Suprapubic skin (tissue), 4 donors: ENCODE measurements at regions not wholly inside any gene's neighbourhood (a gene's known extent, or its start where the extent isn't known, plus 50 kb on each side); places are given as distances from the start of the nearest gene placed in this dataset.

Experiments
- DNase-seq, 2 donors: peaks; one replicate each; pipeline ENCODE4 v3.0.0-alpha.2; 2019; ENCODE audit warnings: low spot score in 2 of 2
- H3K27ac ChIP-seq: fragments of 200-600 bp; sonication (generic); one replicate; pipeline ENCODE4 v1.5.1; 2019
- H3K27me3 ChIP-seq: fragments of 200-600 bp; sonication (generic); one replicate; pipeline ENCODE4 v1.5.1; 2019
- H3K36me3 ChIP-seq: fragments of 200-600 bp; sonication (generic); one replicate; pipeline ENCODE4 v1.5.1; 2019
- H3K4me1 ChIP-seq: fragments of 200-600 bp; sonication (generic); one replicate; pipeline ENCODE4 v1.5.1; 2019
- H3K4me3 ChIP-seq: fragments of 200-600 bp; sonication (generic); one replicate; pipeline ENCODE4 v1.5.1; 2019; ENCODE audit warnings: mild to moderate bottlenecking
- H3K9me3 ChIP-seq: fragments of 200-600 bp; sonication (generic); one replicate; pipeline ENCODE4 v1.5.1; 2019
- EP300 ChIP-seq: sonication (generic); formaldehyde crosslinking; IDR thresholded peaks from one replicate; pipeline ENCODE4 v1.6.1; 2017; ENCODE audit warnings: antibody characterized with exemption
- POLR2A ChIP-seq, 2 donors: fragments of 450-650 bp; IDR thresholded peaks; one replicate each; pipeline ENCODE4 v1.6.1; 2017; ENCODE audit warnings: antibody characterized with exemption in 2 of 2, mild to moderate bottlenecking in 2 of 2, moderate library complexity in 2 of 2
- POLR2AphosphoS5 ChIP-seq, 3 donors: sonication (generic); formaldehyde crosslinking; IDR thresholded peaks; one replicate each; pipeline ENCODE4 v1.6.1; 2017; ENCODE audit warnings: antibody characterized with exemption in 3 of 3
- WGBS: methylation state at CpG from one replicate; pipeline ENCODE4 v1.1.5; 2018; 5-methylcytosine and 5-hydroxymethylcytosine counted together
- TF ChIP-seq, protein P1 (sequence below), 2 donors: fragments of 200-600 bp in 1 of 2; fragments of 450-650 bp in 1 of 2; sonication (generic) in 1 of 2; IDR thresholded peaks; one replicate each; pipeline ENCODE4 v1.5.1; 2016 to 2019; ENCODE audit warnings: antibody characterized with exemption in 2 of 2, mild to moderate bottlenecking in 1 of 2, moderate library complexity in 1 of 2

DNA sequence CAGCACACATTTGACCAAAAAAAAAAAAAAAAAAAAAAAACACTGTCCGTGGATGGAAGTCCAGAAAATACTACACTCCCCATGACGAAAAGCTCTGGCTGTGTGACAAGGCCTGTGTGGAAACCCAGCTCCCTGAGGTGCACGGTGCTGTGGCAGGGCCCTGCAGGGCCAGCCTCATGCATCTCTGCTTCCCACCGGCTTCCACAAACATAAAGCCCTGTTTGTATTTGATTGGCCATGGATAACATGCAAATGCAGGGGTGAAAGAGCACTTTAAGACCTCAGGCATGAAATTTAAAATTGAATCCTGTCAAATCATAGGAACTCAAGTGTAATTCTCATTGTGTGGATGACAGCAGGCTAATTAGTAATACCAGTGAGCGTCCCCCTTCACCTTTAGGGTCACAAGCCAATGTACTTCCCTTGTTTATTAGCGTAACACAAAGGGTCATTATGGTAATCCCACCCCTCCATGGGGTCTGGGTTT lies 757.2 kb downstream of the GALR1 start:
- Histone ChIP-seq H3K4me3 (no peak overlapping the region), H3K27ac (no peak overlapping the region), H3K9me3 (no peaks in the 10 kb centered on the region), H3K27me3 (peaks cover 11% of the 10 kb centered on the region), H3K4me1 (no peaks in the 10 kb centered on the region), H3K36me3 (no peaks in the 10 kb centered on the region)
- no peak for DNase-seq
- TF ChIP-seq POLR2A (IDR thresholded peaks at IDR 0.05): no peak
- no peak for TF ChIP-seq POLR2AphosphoS5 (IDR thresholded peaks at IDR 0.05)
- TF ChIP-seq EP300: no peak
- TF ChIP-seq, protein P1, sequence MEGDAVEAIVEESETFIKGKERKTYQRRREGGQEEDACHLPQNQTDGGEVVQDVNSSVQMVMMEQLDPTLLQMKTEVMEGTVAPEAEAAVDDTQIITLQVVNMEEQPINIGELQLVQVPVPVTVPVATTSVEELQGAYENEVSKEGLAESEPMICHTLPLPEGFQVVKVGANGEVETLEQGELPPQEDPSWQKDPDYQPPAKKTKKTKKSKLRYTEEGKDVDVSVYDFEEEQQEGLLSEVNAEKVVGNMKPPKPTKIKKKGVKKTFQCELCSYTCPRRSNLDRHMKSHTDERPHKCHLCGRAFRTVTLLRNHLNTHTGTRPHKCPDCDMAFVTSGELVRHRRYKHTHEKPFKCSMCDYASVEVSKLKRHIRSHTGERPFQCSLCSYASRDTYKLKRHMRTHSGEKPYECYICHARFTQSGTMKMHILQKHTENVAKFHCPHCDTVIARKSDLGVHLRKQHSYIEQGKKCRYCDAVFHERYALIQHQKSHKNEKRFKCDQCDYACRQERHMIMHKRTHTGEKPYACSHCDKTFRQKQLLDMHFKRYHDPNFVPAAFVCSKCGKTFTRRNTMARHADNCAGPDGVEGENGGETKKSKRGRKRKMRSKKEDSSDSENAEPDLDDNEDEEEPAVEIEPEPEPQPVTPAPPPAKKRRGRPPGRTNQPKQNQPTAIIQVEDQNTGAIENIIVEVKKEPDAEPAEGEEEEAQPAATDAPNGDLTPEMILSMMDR (IDR thresholded peaks at IDR 0.05): no peak
- WGBS: 24% methylated on average over 6 of the region's 6 CpGs

DNA sequence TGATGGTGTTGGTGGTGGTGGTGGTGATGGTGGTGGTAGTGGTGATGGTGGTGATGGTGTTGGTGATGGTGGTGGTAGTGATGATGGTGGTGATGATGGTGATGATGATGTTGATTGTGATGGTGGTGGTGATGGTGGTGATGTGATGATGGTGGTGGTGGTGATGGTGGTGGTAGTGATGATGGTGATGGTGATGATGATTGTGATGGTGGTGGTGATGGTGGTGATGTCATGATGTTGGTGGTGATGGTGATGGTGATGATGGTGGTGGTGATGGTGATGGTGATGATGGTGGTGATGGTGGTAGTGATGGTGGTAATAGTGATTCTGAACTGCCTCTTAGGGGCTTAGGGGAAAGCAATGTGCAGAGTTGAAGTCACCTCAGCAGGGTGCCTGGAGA lies 760.7 kb downstream of the GALR1 start:
- Histone ChIP-seq H3K4me1 (no peaks in the 10 kb centered on the region), H3K9me3 (no peaks in the 10 kb centered on the region), H3K27me3 (peaks cover 6% of the 10 kb centered on the region), H3K4me3 (no peak overlapping the region), H3K27ac (no peak overlapping the region), H3K36me3 (no peaks in the 10 kb centered on the region)
- no peak for DNase-seq
- no peak for TF ChIP-seq POLR2A (IDR thresholded peaks at IDR 0.05)
- TF ChIP-seq POLR2AphosphoS5 (IDR thresholded peaks at IDR 0.05): no peak
- TF ChIP-seq EP300: no peak
- TF ChIP-seq, protein P1 (IDR thresholded peaks at IDR 0.05): no peak

DNA sequence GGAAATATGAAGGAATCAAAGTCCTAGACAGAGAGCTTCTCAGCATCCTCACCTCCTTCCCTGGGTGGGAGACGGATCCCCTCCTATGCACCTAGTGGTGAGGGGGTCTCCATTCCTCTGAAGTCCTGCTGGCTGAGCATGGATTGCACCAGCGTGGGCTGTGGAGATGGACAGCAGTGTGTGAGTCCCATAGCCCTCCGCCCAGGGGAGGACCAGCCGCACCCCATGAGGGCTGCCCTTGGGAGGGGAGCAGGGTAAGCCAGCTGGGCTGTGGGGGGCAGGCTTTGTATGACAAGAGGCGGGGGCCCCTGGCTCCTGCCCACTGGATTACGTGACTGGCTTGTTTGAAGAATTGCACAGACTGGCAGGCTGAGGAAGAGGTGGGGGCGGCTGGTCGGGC lies 768.2 kb downstream of the GALR1 start:
- TF ChIP-seq POLR2AphosphoS5 (IDR thresholded peaks at IDR 0.05) (no peak), EP300 (no peak), POLR2A (IDR thresholded peaks at IDR 0.05) (no peak)
- TF ChIP-seq, protein P1 (IDR thresholded peaks at IDR 0.05): no peak
- 93% methylated on average over 5 of the region's 8 CpGs for WGBS
- Histone ChIP-seq H3K4me3 (no peak overlapping the region), H3K27me3 (no peaks in the 10 kb centered on the region), H3K4me1 (no peaks in the 10 kb centered on the region), H3K36me3 (no peaks in the 10 kb centered on the region), H3K9me3 (no peaks in the 10 kb centered on the region), H3K27ac (no peak overlapping the region)
- no peak for DNase-seq

DNA sequence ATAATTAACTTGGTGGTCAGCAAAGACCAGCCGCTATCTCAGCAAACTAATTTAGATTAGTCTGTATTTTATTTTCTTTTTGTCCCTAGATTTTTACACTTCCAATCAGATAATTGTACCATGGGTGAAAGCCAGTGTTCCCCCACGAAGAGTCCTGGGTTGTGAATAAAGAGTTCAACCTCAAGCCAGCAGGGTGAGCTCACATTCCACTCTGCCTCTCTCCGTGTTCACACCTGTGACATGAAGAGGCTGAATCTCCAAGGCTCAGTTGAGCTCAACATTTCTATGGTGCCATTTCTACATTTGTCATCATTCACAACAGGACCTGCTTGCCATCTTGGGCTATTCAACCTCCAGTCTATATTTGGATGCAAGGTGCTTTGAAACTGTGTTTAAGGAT lies 771.5 kb downstream of the GALR1 start:
- Histone ChIP-seq H3K27me3 (no peaks in the 10 kb centered on the region), H3K36me3 (no peaks in the 10 kb centered on the region), H3K4me1 (no peaks in the 10 kb centered on the region), H3K9me3 (no peaks in the 10 kb centered on the region), H3K27ac (no peak overlapping the region), H3K4me3 (no peak overlapping the region)
- no peak for DNase-seq
- WGBS: 64% methylated on average over 3 of the region's 3 CpGs
- TF ChIP-seq POLR2AphosphoS5 (IDR thresholded peaks at IDR 0.05) (no peak), EP300 (no peak), POLR2A (IDR thresholded peaks at IDR 0.05) (no peak)
- TF ChIP-seq, protein P1 (IDR thresholded peaks at IDR 0.05): no peak

DNA sequence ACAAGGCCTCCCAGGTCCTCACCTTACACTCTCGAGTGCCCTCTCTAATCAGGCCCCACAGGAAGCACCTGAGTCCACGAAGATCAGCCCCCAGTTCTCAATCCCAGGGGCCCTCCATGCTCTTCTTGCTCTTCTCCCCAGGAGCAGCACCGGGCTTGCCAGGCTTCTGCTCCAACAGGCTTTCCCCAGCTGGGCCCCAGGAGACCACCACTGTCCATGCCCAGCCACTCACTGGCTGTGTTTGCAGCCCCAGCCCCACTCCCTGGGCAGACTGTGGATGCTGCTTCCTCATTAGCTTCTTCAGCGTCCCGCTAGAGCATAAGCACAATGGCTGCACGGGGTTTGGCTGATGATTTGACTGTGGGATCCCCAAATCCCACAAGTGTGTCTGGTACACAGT lies 781.9 kb downstream of the GALR1 start:
- WGBS: 85% methylated on average over 6 of the region's 6 CpGs
- H3K4me1 ChIP-seq: no peaks in the 10 kb centered on the region
- H3K27me3 ChIP-seq: no peaks in the 10 kb centered on the region
- H3K9me3 ChIP-seq: no peaks in the 10 kb centered on the region
- TF ChIP-seq, protein P1 (IDR thresholded peaks at IDR 0.05): no peak
- TF ChIP-seq POLR2A (IDR thresholded peaks at IDR 0.05) (no peak), POLR2AphosphoS5 (IDR thresholded peaks at IDR 0.05) (no peak), EP300 (no peak)
- no peaks in the 10 kb centered on the region for H3K36me3 ChIP-seq
- no peak overlapping the region for H3K27ac ChIP-seq
- DNase-seq: no peak
- no peak overlapping the region for H3K4me3 ChIP-seq
